D721Med (cell line): ENCODE measurements at regions not wholly inside any gene's neighbourhood (a gene's known extent, or its start where the extent isn't known, plus 50 kb on each side); places are given as distances from the start of the nearest gene placed in this dataset.

Source experiments
- DNase-seq: peaks from one replicate; pipeline ENCODE4 v3.0.0; 2011; ENCODE audit warnings: low spot score; ENCODE audit not compliant: insufficient read length
- FAIRE-seq: peaks from 2 replicates; lab custom pipeline; 2011; peaks lifted over from hg19 to GRCh38; lab: Jason Lieb, UNC
- TF ChIP-seq, protein P1 (sequence below): IDR thresholded peaks from 2 replicates; pipeline ENCODE4 v1.5.1; 2012; ENCODE audit warnings: mild to moderate bottlenecking, control low read depth; ENCODE audit not compliant: insufficient read depth; ENCODE audit errors: missing control alignments

DNA sequence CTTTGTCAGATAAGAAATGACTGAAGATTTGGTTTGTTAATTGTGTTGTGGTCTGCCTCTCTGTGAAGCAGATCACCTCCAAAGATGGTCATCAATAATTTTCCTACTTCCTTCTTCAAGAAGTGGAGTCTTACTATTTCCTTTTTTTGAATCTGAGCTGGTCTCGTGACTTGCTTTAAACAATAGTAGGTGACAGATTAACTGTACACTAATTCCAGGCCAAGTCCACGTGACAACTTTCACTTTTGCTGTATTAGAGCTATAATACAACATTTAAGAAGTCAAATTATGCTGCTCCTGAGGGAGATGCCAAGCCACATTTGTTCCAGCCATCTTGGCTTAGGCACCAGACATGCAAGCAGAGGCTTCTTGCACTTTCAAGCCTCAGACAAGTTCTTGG, 393.8 kb upstream of the GRID2 start:
- TF ChIP-seq, protein P1, sequence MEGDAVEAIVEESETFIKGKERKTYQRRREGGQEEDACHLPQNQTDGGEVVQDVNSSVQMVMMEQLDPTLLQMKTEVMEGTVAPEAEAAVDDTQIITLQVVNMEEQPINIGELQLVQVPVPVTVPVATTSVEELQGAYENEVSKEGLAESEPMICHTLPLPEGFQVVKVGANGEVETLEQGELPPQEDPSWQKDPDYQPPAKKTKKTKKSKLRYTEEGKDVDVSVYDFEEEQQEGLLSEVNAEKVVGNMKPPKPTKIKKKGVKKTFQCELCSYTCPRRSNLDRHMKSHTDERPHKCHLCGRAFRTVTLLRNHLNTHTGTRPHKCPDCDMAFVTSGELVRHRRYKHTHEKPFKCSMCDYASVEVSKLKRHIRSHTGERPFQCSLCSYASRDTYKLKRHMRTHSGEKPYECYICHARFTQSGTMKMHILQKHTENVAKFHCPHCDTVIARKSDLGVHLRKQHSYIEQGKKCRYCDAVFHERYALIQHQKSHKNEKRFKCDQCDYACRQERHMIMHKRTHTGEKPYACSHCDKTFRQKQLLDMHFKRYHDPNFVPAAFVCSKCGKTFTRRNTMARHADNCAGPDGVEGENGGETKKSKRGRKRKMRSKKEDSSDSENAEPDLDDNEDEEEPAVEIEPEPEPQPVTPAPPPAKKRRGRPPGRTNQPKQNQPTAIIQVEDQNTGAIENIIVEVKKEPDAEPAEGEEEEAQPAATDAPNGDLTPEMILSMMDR = no peak
- FAIRE-seq (no peak), DNase-seq (no peak)

DNA sequence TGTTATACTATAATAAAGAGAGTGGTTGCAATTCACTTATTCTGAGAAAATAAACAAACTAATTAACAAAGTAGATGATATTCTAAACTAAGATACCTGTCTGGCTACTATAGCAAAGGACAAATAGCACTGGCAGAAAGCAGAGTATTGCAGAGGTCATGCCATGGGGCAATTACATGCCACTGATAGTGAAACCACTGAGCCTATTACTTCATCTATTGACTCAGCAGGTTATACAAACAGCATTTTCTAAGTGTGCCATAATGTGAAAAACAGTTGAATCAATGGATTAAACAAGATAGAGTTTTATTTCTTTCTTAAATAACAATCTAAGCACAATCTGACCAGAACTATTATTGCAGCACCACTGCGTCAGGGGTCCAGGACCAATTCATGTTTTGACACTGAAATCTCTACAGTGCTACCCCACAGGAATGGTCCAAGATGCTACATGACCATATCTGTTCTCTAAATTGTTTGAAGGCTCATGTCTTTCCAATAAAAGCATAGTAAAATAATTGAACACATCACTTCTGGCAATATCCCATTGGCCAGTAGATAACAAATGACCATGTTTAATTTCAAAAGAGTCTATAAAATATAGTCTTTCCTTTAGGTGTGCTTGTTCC, 389.5 kb upstream of the GRID2 start:
- DNase-seq (no peak), FAIRE-seq (no peak)
- TF ChIP-seq, protein P1 = no peak

DNA sequence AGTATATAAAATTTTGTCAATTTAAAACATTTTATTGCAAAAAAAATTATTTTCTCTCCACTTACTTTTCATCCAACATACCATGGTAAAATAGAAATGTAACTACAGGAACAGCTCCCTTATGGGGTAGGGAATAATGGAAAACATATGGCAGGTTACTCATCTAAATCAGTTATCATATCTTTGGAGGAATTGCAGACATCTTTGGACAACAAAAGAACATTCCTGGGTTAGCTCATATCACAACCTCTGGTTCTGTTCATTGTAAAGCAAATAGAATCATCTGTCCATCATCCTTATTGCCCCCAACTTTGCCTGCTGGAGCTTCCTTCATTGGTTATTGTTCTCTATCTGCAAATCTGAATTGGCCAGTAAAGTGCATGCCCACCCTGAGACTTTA, 387.5 kb upstream of the GRID2 start:
- FAIRE-seq (no peak), DNase-seq (no peak)
- TF ChIP-seq, protein P1 = no peak

DNA sequence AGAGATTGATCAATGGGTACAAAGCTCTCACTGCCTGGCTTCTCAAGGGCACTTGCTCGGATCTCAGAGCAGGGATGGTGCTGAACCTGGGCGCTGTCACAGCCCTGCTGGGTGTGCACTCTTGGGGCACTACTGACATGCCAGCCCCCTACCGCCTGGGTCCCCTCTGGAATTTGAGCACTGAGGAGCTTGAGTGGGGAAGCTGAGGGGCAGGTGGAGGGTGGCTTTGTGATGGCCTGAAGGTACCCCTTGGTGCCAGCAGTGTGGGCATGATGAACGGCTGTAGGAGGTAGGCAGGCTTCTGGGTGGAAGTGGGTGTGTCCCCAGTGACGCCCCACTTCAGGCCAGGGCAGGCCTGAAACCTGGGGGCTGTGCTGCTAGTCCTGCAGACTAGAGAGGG, 379.1 kb upstream of the GRID2 start:
- no peak for FAIRE-seq
- TF ChIP-seq, protein P1 = no peak
- no peak for DNase-seq

DNA sequence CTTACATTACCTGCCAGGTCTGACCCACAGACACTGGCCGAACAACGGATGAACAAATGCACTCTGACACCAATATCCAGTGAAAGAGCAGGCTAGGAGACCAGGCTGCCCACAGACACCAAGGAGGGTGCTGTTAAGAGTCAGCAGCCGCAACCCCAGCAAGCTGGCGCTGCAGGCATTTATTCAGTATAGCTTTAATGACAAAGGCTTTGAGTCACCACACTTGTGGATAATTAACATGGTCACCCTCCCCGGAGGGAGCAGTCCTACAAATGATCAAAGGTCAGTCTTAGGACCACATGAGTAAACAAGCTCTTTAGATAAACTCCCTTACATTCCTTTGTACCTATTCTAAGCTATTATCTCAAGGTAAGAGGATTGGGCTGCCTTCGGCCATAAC, 368.5 kb upstream of the GRID2 start:
- DNase-seq (no peak), FAIRE-seq (no peak)
- TF ChIP-seq, protein P1 = no peak

DNA sequence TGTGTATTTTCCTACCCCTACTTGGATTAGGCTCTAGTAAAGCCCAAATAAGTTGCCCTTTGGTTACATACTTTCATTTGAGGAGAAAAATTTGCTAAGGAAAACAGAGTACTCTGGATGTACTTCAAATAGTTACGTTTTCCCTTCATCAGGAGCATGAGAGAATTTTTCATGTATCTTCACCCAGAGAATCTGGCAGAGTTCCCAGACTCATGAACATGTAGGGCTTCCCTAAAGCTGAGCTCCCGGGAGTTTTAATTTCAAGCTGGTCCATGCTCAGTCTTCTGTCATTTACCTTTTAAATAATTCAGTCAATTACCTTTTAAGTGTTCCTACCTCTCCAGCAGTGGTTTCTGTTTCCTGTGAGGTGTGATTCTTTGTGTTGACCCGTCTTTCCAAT, 367.5 kb upstream of the GRID2 start:
- DNase-seq = no peak

DNA sequence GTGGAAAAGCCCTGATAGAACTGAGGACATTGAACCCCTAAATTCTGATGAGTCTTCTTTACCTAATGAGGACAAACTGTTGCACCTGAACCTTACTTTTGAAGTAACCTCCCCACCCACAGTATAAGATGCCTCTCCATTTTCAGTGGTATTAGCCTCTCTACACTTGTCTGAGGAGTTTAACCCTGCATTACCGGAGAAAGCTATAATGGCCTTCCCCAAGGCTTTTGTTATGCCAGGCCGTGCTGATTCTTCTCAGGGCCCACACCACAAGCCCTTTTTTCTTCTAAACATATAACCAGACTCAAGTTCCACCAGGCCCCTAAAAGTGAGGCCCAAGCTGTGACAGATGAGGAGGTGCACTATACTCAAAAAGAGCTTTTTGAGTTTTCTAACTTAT, 345.8 kb upstream of the GRID2 start:
- DNase-seq (no peak), FAIRE-seq (no peak)
- TF ChIP-seq, protein P1 = no peak

More for the DNA sequence above, 367.5 kb upstream of the GRID2 start:
- FAIRE-seq = no peak
- TF ChIP-seq, protein P1 = no peak
